Keratinocyte (primary cell): ENCODE measurements at regions not wholly inside any gene's neighbourhood (a gene's known extent, or its start where the extent isn't known, plus 50 kb on each side); places are given as distances from the start of the nearest gene placed in this dataset.

Experiments used
- DNase-seq: peaks from one replicate; pipeline ENCODE4 v3.0.0-alpha.2; 2011; ENCODE audit warnings: low read depth, missing footprints, low spot score
- FAIRE-seq: peaks from 2 replicates; lab custom pipeline; 2011; peaks lifted over from hg19 to GRCh38; lab: Jason Lieb, UNC
- H2AFZ ChIP-seq: 2 replicates; pipeline ENCODE4 v1.6.0; 2012; ENCODE audit warnings: low read length, control low read depth, inconsistent platforms; ENCODE audit not compliant: control insufficient read depth
- H3K27ac ChIP-seq: 2 replicates; pipeline ENCODE4 v1.5.1; 2011; ENCODE audit warnings: low read length; ENCODE audit not compliant: control insufficient read depth, insufficient read depth
- H3K27me3 ChIP-seq: 3 replicates; pipeline ENCODE4 v1.6.0; 2011; ENCODE audit warnings: low read length; ENCODE audit not compliant: control insufficient read depth, insufficient read depth; ENCODE audit errors: extremely low read depth
- H3K36me3 ChIP-seq, 2 experiments: 2 replicates in 1 of 2; 3 replicates in 1 of 2; pipeline ENCODE4 v1.5.1; 2011; ENCODE audit warnings: low read length in 2 of 2, mild to moderate bottlenecking in 1 of 2; ENCODE audit not compliant: control insufficient read depth in 2 of 2, insufficient read depth in 2 of 2; ENCODE audit errors: extremely low read depth in 1 of 2
- H3K4me1 ChIP-seq: 3 replicates; pipeline ENCODE4 v1.5.1; 2011; ENCODE audit warnings: low read length; ENCODE audit not compliant: control insufficient read depth, insufficient read depth; ENCODE audit errors: extremely low read depth
- H3K4me2 ChIP-seq: 3 replicates; pipeline ENCODE4 v1.6.0; 2011; ENCODE audit warnings: low read depth, low read length; ENCODE audit not compliant: control insufficient read depth, insufficient read depth; ENCODE audit errors: extremely low read depth
- H3K4me3 ChIP-seq, 3 experiments: fragments of 200-600 bp in 1 of 3; sonication (generic) in 1 of 3; 2 replicates in 2 of 3; 3 replicates in 1 of 3; pipeline ENCODE4 v1.5.1; 2011 to 2016; ENCODE audit warnings: low read length in 3 of 3, mild to moderate bottlenecking in 3 of 3, control low read depth in 2 of 3, inconsistent platforms in 1 of 3, low read depth in 1 of 3, mixed read lengths in 1 of 3, mixed run types in 1 of 3, moderate library complexity in 1 of 3; ENCODE audit not compliant: control insufficient read depth in 2 of 3, insufficient read depth in 2 of 3; ENCODE audit errors: extremely low read depth in 1 of 3
- H3K79me2 ChIP-seq: 2 replicates; pipeline ENCODE4 v1.6.0; 2012; ENCODE audit warnings: low read length; ENCODE audit not compliant: control insufficient read depth, insufficient read depth
- H3K9ac ChIP-seq: 3 replicates; pipeline ENCODE4 v1.6.0; 2011; ENCODE audit warnings: low read length; ENCODE audit not compliant: control insufficient read depth, insufficient read depth; ENCODE audit errors: extremely low read depth
- H3K9me1 ChIP-seq: 3 replicates; pipeline ENCODE4 v1.6.0; 2011; ENCODE audit warnings: low read length; ENCODE audit not compliant: control insufficient read depth, insufficient read depth; ENCODE audit errors: extremely low read depth
- H3K9me3 ChIP-seq: 2 replicates; pipeline ENCODE4 v1.5.1; 2012; ENCODE audit warnings: low read depth, low read length; ENCODE audit not compliant: control insufficient read depth
- H4K20me1 ChIP-seq: 3 replicates; pipeline ENCODE4 v1.6.0; 2011; ENCODE audit warnings: low read length; ENCODE audit not compliant: control insufficient read depth, insufficient read depth; ENCODE audit errors: extremely low read depth
- CTCF ChIP-seq, 3 experiments: IDR thresholded peaks in 1 of 3; conservative IDR thresholded peaks in 1 of 3; optimal IDR thresholded peaks in 1 of 3; 2 replicates in 2 of 3; 3 replicates in 1 of 3; pipeline versions ENCODE3 to v1.5.1; 2011; ENCODE audit warnings: low read length in 3 of 3, mild to moderate bottlenecking in 3 of 3, moderate library complexity in 2 of 3, control low read depth in 1 of 3, inconsistent platforms in 1 of 3; ENCODE audit not compliant: insufficient read depth in 2 of 3; ENCODE audit errors: extremely low read depth in 1 of 3
- EZH2 ChIP-seq: IDR thresholded peaks from one replicate; pipeline ENCODE4 v1.6.1; 2012; ENCODE audit warnings: inconsistent platforms, mild to moderate bottlenecking, low read length, moderate library complexity
- dilution Hi-C: fragments of 300-500 bp; cut with MboI; formaldehyde crosslinking; loops from one replicate; pipeline ENCODE4 v1.7.0; 2020; ENCODE audit warnings: low sequenced_read_pairs; ENCODE audit not compliant: extremely low pct_ligation_motif_present

GRCh38 chr20:39280875-39281274, 318.7 kb downstream of the DHX35 start:
- Histone ChIP-seq H2AFZ (no peak overlapping the region), H3K4me2 (no peak overlapping the region), H3K27me3 (peaks cover 3% of the 10 kb centered on the region), H3K79me2 (no peaks in the 10 kb centered on the region), H3K9me3 (no peaks in the 10 kb centered on the region), H3K9ac (no peak overlapping the region), H3K4me3 (no peak overlapping the region), H4K20me1 (no peaks in the 10 kb centered on the region), H3K36me3 (no peaks in the 10 kb centered on the region), H3K9me1 (no peaks in the 10 kb centered on the region), H3K27ac (no peak overlapping the region), H3K4me1 (no peaks in the 10 kb centered on the region)
- TF ChIP-seq EZH2 (no peak), CTCF (optimal IDR thresholded peaks at IDR 0.05 in 1 of 3, IDR thresholded peaks at IDR 0.05 in 1 of 3, conservative IDR thresholded peaks at IDR 0.05 in 1 of 3; ENCODE audit: extremely low read depth in 1 of 3, insufficient read depth in 2 of 3, low read length in 3 of 3) (no peak)
- dilution Hi-C loops, result no loop called here
- DNase-seq (no peak), FAIRE-seq (no peak)

- no peak for TF ChIP-seq CTCF (optimal IDR thresholded peaks at IDR 0.05 in 1 of 3, IDR thresholded peaks at IDR 0.05 in 1 of 3, conservative IDR thresholded peaks at IDR 0.05 in 1 of 3; ENCODE audit: extremely low read depth in 1 of 3, insufficient read depth in 2 of 3, low read length in 3 of 3)
- no peak for TF ChIP-seq EZH2
- no peak overlapping the region for H2AFZ ChIP-seq
- H3K9ac ChIP-seq, result no peak overlapping the region
- H3K36me3 ChIP-seq, result no peaks in the 10 kb centered on the region
- H3K9me1 ChIP-seq, result no peaks in the 10 kb centered on the region
- peaks cover 3% of the 10 kb centered on the region for H3K27me3 ChIP-seq
- no peaks in the 10 kb centered on the region for H3K79me2 ChIP-seq
- H4K20me1 ChIP-seq, result no peaks in the 10 kb centered on the region
- DNase-seq (no peak), FAIRE-seq (no peak)
- no peak overlapping the region for H3K4me2 ChIP-seq
- H3K27ac ChIP-seq, result no peak overlapping the region
- H3K4me3 ChIP-seq, result no peak overlapping the region
- dilution Hi-C loops, result no loop called here
- H3K4me1 ChIP-seq, result no peaks in the 10 kb centered on the region
- no peaks in the 10 kb centered on the region for H3K9me3 ChIP-seq
Measured at GRCh38 chr20:39278230-39278788, 316.2 kb downstream of the DHX35 start.
